GM21529 (cell line): ENCODE measurements at regions not wholly inside any gene's neighbourhood (a gene's known extent, or its start where the extent isn't known, plus 50 kb on each side); places are given as distances from the start of the nearest gene placed in this dataset.

ENCODE experiments used
- ATAC-seq: cut with Tn5 transposase; IDR thresholded peaks from one replicate; pipeline ENCODE4 v1.9.1; 2021; ENCODE audit not compliant: unreplicated experiment

DNA sequence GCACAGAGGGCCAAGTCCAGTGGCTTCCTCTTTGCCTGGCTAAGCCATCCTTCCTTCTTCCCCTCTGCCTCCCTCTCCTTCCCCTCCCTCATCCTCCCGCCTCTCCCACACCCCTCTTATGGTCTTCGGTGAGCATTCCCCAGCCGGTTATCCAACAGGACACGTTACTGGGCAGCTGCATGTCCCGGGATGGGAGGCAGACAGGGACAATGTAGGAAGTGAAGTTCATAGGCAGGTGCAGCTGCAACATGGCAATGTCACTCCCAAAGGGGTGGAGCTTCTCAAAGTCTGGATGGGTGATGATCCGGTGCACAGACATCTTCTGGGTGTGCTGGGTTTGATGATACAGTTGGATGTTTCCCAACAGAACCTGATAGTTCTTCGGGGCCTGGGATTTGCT lies 71.4 kb upstream of the SPTLC1 start:
- no peak for ATAC-seq

DNA sequence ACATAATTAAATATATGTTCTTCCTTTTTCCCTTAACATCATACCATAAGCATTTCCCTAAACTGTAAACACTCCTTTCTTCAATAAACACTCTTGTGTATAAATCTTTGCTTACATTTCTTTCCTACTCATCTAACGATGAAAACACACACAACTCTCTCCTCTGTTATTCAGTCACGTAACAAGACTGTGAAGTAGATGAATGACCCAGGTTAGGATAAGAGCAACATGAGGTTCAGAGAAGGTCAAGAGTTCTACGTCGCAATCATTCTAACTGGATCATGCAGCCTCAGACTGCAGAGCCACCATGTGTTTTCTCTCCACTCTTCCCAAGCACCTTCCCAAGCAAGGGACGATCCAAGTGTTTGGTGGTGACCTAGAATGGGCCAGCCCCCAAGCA lies 70.5 kb upstream of the SPTLC1 start:
- no peak for ATAC-seq

DNA sequence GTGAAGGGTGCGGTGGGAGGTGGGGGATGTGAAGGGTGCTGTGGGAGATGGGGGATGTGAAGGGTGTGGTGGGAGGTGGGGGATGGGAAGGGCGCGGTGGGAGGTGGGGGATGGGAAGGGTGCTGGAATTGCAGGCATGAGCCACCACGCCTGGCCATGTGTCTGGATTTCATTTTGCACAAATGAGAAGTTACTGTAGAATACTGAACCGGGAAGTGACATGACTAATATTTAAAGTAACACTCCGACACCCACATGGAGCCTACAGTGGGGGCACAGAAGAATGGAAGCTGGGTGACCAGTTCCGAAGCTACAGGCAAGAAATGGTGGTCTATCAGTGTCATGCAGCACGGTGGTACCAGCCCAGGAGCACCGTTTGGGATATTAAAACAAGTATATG lies 69.9 kb upstream of the SPTLC1 start:
- no peak for ATAC-seq

DNA sequence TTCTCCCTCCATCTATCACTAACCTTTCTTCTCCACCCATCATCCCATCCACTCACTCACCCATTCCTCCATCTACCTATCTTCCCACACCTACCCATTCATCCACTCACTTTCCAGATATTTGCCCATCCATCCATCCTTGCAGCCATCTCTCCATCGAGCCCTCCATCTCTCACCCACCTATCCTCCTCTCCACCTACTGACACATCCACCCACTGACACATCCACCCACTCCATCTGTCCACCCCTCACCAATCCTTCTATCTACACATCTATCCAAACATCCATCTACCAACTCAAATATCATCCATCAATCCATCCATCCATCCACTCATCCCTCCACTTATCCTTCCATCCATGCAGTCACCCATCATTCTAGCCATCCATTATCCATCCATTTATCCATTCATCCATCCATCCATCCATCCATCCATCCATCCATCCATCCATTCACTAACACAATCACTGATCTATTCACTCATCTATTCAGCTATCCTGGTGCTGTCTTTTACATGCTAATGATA lies 68.9 kb upstream of the SPTLC1 start:
- ATAC-seq: no peak

DNA sequence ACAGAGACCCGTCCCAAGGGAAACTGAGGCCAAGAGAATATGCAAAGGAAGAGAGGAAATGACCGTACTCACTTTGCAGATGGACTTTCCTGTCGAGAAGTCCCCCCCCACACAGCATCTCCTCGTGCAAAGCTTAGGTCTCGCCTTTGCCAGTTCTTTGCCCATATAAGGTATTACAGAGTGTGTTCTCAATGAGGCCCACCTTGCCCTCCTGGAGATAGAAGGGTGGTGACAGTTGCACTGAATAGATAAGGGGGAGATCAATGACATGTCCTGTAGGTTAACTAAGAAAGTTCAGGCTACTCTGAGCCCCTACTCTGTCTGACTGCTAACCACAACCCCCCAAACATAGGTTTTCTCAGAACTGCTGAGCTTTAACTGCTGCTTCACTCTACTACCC lies 68.2 kb upstream of the SPTLC1 start:
- no peak for ATAC-seq

DNA sequence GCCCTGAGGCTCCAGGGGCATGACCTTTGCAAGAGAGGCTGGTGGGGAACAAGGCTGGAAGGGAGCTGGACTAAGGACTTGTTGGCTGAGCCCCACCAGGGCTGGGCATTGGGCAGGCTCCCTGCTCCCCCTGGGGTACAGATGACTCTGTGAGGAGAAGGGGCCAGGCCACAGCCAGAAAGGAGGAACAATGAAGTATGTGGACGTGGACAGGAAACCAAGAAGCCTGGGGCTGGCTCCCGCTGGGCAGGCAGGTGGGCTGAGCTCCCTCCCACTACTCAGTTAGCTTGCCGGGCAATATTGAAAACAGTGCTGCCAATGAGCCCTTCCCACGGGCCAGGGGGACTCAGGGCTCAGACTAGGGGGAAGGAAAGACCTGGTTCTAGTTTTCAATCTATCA lies 66.1 kb upstream of the SPTLC1 start:
- no peak for ATAC-seq

DNA sequence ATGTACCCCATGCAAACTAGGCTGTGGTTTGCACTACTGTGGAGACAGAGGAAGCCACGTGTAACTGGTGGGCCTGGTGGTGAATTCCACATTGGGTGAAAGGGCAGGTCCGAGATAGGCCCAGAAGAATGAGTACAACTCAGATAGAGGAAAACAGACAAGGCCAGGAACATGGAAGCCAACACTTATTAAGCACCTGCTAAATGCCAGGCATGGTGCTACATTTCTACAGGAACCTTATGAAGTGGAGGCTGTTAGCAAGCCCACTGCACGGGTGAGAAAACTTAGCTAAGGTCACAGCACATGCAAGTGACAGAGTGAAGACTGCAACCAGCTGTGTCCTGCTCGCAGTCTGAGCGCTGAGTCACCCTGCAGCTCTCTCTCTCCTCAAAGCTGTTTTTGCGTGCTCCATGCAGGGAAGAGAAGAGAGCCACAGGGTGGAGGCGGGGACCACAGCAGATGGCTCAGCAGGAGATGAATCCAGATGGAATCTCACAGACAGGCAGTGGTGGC lies 65.5 kb upstream of the SPTLC1 start:
- no peak for ATAC-seq

DNA sequence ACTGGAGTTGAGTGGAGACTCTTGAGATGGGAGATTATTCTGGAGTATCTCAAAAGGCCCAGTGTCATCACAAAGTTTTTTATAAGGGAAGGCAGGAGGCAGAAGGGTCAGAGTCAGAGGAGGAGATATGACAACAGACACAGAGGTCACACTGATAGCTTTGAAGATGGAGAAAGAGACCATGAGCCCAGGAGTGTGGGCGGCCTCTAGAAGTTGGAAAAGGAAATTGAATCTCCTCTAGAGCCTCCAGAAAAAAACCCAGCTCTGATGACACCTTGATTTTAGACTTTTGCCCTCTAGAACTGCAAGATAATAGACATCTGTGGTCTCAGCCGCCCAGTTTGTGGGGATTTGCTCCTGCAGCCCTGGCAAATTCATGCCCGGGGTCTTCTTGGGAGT lies 64.8 kb upstream of the SPTLC1 start:
- ATAC-seq: no peak

DNA sequence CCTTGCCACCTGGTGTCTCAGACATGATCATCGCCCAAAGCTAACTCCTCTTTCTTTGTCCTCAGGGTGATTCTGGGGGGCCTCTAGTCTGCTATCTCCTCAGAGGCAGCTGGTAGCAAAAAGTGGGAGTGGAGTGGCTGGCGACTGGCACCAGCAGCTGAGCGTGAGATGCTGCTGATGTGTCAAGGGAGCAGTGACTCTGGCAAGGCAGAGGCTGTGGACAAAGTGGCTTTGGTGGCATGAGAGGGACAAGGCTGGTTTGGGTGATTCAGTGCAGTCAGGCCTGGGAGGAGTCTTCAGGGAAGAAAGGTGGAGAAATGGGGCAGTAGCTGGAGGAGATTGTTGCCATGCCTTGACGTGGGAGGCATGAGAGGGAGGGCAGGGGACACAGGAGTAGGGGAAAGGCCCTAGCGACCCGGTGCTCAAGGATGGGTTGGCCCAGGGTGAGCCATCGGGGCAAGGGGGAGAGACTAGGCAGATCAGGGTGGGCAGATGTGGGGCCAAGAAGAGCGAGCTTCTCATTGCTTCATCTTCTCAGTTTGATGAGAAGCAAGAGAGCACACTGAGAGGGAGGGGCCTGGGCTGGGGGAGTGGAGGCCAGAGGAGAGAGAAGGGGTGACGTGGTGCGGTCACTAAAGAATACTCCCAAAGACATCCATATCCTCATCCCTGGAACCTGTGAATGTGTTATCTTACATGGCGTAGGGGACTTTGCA lies 64.2 kb upstream of the SPTLC1 start:
- no peak for ATAC-seq

DNA sequence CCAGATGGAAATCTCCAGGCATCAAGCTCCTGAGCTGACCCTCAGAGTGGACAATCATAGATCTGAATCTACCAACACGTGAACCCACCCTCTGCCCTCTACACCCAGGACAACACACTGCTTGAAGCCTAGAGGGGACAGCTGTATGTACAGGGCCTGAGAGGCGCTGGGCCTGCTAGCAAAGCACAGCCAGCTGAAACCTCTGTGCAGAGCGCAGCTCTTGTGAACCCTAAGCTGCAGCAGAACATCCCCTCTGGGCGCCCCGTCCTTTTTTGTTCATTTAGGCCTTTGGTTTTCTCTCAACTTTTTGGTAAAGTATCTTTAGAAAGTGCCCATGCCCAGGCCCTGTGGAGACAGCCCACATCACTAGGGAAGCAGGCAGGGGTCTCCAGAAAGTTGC lies 62.4 kb upstream of the SPTLC1 start:
- ATAC-seq: no peak

DNA sequence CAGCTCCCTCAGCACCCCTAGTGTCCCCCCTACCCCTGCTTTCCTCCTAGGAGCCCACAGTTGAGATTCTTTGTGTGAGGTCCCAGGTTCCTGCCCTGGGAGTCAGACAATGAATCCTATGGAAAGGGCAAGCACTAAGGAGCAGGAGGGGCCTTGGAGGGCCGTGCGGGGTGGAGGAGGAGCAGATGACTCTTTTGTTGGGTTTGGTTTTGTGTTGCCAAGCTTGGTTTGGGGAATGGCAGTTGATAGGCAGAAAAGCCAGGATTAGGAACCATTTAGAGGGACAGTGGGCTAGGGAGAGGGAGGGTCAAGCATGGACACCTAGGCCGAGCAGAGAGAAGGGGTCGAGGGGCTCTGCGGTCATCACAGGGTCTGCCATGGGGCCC lies 61.6 kb upstream of the SPTLC1 start:
- ATAC-seq: no peak

DNA sequence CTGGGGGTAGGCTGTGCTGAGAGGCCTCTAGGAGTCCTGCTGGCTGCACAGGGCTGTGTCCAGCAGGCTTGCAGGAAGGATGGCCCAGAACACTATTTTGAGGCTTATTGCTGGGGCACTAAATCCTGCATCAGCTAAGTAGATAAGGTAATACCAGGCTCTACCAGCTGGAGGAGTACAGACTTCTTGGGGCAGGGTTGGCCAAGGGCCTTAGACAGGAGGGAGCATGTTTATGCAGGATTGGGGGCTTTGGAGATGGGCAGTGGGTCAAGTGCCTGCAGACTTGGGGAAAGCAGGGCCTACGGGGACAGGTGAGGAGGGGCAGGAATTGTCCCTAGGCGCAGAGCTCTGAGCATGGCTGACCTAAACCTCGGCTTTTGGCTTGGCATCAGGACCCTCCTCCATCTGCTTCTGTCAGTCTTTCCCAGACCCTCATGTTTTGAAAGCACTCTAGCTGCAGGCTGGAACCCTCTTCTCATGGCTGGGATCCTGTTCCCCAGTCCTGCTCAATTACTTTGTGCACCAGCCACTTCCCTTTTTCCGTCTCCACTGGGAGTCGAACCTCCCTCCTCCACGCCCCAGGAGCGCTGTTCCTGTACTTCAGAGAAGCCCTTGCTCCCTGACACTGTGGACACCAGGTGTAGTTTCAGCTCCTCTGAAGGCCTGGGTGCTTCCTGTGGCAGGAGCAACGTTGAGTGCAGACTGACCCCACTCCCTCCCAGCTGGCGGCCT lies 61.0 kb upstream of the SPTLC1 start:
- ATAC-seq: no peak

DNA sequence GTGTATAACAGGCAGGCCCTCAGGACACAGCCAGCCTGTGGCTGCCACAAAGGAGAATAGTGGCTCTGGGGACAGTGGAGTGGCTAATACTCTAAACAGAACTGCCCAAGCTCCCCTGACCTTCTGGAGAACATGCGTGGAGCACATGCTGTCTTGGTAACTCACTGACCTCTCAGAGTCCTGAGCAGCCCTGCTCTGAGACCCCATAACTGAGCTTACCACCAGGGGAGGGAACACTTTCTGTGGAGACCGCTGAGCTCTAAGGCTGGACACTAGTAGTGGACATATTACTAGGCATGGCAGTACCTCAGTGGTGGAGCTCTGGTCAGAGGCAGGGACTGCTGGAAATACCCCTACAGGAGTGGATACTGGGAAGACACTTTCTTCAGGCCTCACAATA lies 60.2 kb upstream of the SPTLC1 start:
- ATAC-seq: no peak

DNA sequence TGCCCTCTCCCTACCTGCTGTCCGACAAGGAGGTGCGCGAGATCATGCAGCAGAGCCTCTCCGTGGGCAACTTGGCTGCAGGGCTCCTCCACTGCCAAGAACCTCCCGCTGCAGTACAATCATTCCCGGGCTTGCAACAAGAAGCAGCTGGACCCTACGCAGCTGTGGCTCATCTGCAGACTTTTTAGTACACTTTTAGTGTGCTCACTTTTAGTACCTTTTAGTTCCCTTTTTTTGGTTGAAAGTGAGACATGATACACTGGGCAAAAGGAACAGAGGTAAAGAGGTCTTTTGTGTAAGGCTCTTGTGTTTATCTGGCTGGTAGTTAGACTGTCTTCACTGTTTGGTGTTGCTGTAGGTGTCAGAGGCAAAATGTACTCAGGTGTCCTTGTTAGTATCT lies 58.1 kb upstream of the SPTLC1 start:
- peak; percentile 76 for ATAC-seq

DNA sequence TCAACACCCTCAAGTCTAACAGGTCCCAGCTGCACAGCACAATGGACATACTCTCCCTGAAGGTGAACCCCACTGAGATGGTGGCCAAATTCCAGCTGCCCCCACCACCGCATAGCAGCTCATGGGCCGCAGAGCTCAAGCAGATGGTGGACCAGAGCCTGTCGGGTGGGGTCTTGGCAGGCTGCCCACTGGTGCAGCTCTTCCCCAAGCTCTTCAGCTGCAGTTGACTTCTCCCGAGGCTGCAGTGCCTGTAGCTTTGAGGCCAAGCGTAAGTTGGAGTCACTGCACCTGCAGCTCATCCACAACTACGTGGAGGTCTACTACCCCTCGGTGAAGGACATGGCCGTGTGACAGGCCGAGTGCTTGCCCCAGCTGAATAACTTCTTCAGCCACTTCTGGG lies 56.6 kb upstream of the SPTLC1 start:
- ATAC-seq: no peak

DNA sequence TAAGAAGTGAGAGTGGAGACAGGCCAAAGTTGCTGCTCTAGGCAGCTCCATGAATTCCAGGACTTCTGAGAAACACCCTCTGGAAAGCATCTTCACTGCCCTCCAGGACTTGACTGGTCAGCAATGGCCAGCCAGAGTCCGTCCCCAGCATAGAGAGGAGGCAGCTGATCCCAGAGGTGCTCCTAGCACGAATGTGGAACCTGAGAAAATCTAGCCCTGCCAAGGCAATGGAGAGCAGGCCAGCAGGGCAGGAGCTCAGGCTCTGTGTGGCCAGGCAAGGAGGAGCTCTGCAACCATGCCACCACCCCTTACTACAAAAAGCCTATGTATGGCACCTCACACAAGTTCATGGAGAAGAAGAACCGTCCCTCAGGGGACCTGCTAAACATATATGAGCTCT lies 56.1 kb upstream of the SPTLC1 start:
- no peak for ATAC-seq

DNA sequence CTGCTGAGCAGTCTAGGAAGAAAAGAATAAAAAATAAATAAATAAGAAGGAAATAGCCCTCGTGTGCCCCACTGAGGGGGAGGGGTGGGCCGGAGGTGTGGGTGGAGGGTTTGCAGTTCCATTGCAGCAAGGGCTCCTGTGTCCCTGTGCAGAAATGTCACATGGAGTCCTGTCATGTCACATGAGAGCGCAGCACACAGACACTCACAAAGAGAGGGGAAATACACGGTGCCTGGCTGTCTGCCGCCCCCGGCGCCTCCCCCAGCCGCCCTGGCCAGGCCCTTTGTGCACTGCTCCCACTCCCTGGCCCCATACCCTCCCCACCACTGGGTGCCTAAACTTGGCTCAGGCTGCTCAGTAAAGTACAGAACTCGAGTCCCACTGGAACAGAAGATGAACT lies 55.6 kb upstream of the SPTLC1 start:
- ATAC-seq: no peak

DNA sequence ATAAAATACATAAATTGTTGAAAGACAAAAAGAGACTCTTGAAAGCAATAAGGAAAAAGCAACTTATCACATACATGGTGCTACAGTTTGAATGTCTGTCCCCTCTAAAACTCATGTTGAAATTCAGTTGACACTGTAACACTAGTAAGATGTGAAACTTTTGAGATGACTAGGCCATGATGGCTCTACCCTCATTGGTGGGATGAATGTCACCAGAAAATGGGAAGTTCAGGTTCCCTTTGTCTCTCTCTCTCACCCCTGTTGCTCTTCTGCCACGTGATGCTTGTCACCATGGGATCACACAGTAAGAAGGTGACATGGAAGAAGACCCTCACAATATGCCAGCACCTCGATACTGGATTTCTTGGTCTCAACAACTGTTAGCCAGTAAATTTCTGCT lies 50.3 kb upstream of the SPTLC1 start:
- peak; percentile 66 for ATAC-seq
